ENCODE measurements at regions not wholly inside any gene's neighbourhood (a gene's known extent, or its start where the extent isn't known, plus 50 kb on each side); places are given as distances from the start of the nearest gene placed in this dataset.

GRCh38 chr16:26475596-26475995, 591.1 kb upstream of the C16orf82 start:
- TF ChIP-seq CTCF (IDR thresholded peaks at IDR 0.05; ENCODE audit: low read depth, low read length, poor library complexity, severe bottlenecking) (no peak), EZH2phosphoT487 (IDR thresholded peaks at IDR 0.05; ENCODE audit: borderline replicate concordance, low read length) (no peak)
